ENCODE measurements at regions not wholly inside any gene's neighbourhood (a gene's known extent, or its start where the extent isn't known, plus 50 kb on each side); places are given as distances from the start of the nearest gene placed in this dataset.

GRCh38 chr11:134663506-134664313, 251.7 kb upstream of the B3GAT1 start:
- H3K27ac ChIP-seq (ENCODE audit: extremely low read length, insufficient read depth, low read length): no peak overlapping the region
- in situ Hi-C loops (cut with HindIII; ENCODE audit: extremely low pct_ligation_motif_present, low pct_unique_long_range_greater_than_20kb) (no loop called here), intact Hi-C loops (cut with micrococcal nuclease; ENCODE audit: unreplicated experiment) (no loop called here)
- TF ChIP-seq CEBPG (CRISPR knock-in tag; IDR thresholded peaks at IDR 0.05): no peak
- TF ChIP-seq ZNF629 (CRISPR knock-in tag; conservative IDR thresholded peaks at IDR 0.05): peak; percentile 72
- no peak overlapping the region for H2AFZ ChIP-seq (ENCODE audit: low read length)
- FAIRE-seq: no peak
- no peak overlapping the region for H3K9ac ChIP-seq (ENCODE audit: insufficient read depth, low read depth, low read length)
- H4K20me1 ChIP-seq (ENCODE audit: insufficient read depth, low read length): no peaks in the 10 kb centered on the region
- H3K79me2 ChIP-seq (ENCODE audit: insufficient read depth, low read length): no peaks in the 10 kb centered on the region
- H3K4me2 ChIP-seq (ENCODE audit: low read depth, low read length): no peak overlapping the region
- CTCF ChIA-PET (ENCODE audit: low intra/inter-chr PET ratio, low total read pairs): no interaction called here
- H3K36me3 ChIP-seq (replicated peaks in 1 of 2; ENCODE audit: control insufficient read depth in 1 of 2, insufficient read depth in 2 of 2, low read length in 2 of 2): no peaks in the 10 kb centered on the region
- H3K4me1 ChIP-seq (ENCODE audit: insufficient read depth, low read length): no peaks in the 10 kb centered on the region
- BruUV-seq (replicated peaks): no TSS peak
- no peak for DNase-seq (ENCODE audit: low spot score)
- 27% methylated on average over 11 of the region's 11 CpGs for WGBS (ENCODE audit: low lambda C conversion rate)
- no peak overlapping the region for H3K4me3 ChIP-seq (replicated peaks in 1 of 3; ENCODE audit: insufficient read depth in 1 of 3, low read depth in 2 of 3, low read length in 3 of 3)
- peaks cover 2 to 17% of the 10 kb centered on the region in 2 experiments; a peak in 4 of 5 replicates for H3K27me3 ChIP-seq (ENCODE audit: control insufficient read depth in 1 of 2, insufficient read depth in 2 of 2, low read length in 2 of 2)
- POLR2A ChIA-PET: no interaction called here
- ATAC-seq: no peak
- H3K9me3 ChIP-seq (ENCODE audit: low read length): no peaks in the 10 kb centered on the region

- FAIRE-seq (no peak), DNase-seq (ENCODE audit: low spot score) (no peak), ATAC-seq (no peak)
- in situ Hi-C loops (cut with HindIII; ENCODE audit: extremely low pct_ligation_motif_present, low pct_unique_long_range_greater_than_20kb) (no loop called here), intact Hi-C loops (cut with micrococcal nuclease; ENCODE audit: unreplicated experiment) (no loop called here)
- Histone ChIP-seq H3K79me2 (ENCODE audit: insufficient read depth, low read length) (no peaks in the 10 kb centered on the region), H2AFZ (ENCODE audit: low read length) (no peak overlapping the region), H3K27me3 (ENCODE audit: control insufficient read depth in 1 of 2, insufficient read depth in 2 of 2, low read length in 2 of 2) (peaks cover 2 to 16% of the 10 kb centered on the region in 2 experiments; a peak in 4 of 5 replicates), H3K4me3 (replicated peaks in 1 of 3; ENCODE audit: insufficient read depth in 1 of 3, low read depth in 2 of 3, low read length in 3 of 3) (no peak overlapping the region), H3K9me3 (ENCODE audit: low read length) (no peaks in the 10 kb centered on the region), H3K4me2 (ENCODE audit: low read depth, low read length) (no peak overlapping the region), H4K20me1 (ENCODE audit: insufficient read depth, low read length) (no peaks in the 10 kb centered on the region), H3K4me1 (ENCODE audit: insufficient read depth, low read length) (no peaks in the 10 kb centered on the region), H3K9ac (ENCODE audit: insufficient read depth, low read depth, low read length) (no peak overlapping the region), H3K27ac (ENCODE audit: extremely low read length, insufficient read depth, low read length) (no peak overlapping the region), H3K36me3 (replicated peaks in 1 of 2; ENCODE audit: control insufficient read depth in 1 of 2, insufficient read depth in 2 of 2, low read length in 2 of 2) (no peaks in the 10 kb centered on the region)
- ChIA-PET POLR2A (no interaction called here), CTCF (ENCODE audit: low intra/inter-chr PET ratio, low total read pairs) (no interaction called here)
- WGBS (ENCODE audit: low lambda C conversion rate): 0% methylated on average over 1 of the region's 5 CpGs
- TF ChIP-seq NRL (CRISPR knock-in tag; IDR thresholded peaks at IDR 0.05; ENCODE audit: borderline replicate concordance) (no peak), NCOA1 (CRISPR knock-in tag; IDR thresholded peaks at IDR 0.05) (no peak), ZNF597 (CRISPR knock-in tag; IDR thresholded peaks at IDR 0.05) (no peak), ZNF256 (CRISPR knock-in tag; conservative IDR thresholded peaks at IDR 0.05) (no peak), ZC3H13 (CRISPR knock-in tag; IDR thresholded peaks at IDR 0.05) (no peak), ZNF260 (CRISPR knock-in tag; IDR thresholded peaks at IDR 0.05; ENCODE audit: borderline replicate concordance, low read depth) (no peak), ZEB1 (IDR thresholded peaks at IDR 0.05; ENCODE audit: insufficient replicate concordance, low read depth) (no peak), DR1 (CRISPR knock-in tag; IDR thresholded peaks at IDR 0.05) (no peak), ZNF460 (CRISPR knock-in tag; IDR thresholded peaks at IDR 0.05; ENCODE audit: borderline replicate concordance) (no peak), ZNF598 (CRISPR knock-in tag; IDR thresholded peaks at IDR 0.05; ENCODE audit: borderline replicate concordance) (no peak), ZNF788 (CRISPR knock-in tag; IDR thresholded peaks at IDR 0.05; ENCODE audit: borderline replicate concordance) (no peak)
- TF ChIP-seq, protein P1, sequence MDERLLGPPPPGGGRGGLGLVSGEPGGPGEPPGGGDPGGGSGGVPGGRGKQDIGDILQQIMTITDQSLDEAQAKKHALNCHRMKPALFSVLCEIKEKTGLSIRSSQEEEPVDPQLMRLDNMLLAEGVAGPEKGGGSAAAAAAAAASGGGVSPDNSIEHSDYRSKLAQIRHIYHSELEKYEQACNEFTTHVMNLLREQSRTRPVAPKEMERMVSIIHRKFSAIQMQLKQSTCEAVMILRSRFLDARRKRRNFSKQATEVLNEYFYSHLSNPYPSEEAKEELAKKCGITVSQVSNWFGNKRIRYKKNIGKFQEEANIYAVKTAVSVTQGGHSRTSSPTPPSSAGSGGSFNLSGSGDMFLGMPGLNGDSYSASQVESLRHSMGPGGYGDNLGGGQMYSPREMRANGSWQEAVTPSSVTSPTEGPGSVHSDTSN (CRISPR knock-in tag; IDR thresholded peaks at IDR 0.05): no peak
- no TSS peak for BruUV-seq (replicated peaks)
Measured at GRCh38 chr11:134662629-134663360, 250.8 kb upstream of the B3GAT1 start.
